Heart right ventricle (tissue), 16 donors: ENCODE measurements at regions not wholly inside any gene's neighbourhood (a gene's known extent, or its start where the extent isn't known, plus 50 kb on each side); places are given as distances from the start of the nearest gene placed in this dataset.

ENCODE experiments used
- ATAC-seq, 8 donors: fragments of 200-7000 bp; cut with Tn5 transposase; one replicate each; pipeline ENCODE4 v1.9.1; 2020; ENCODE audit warnings: mild to moderate bottlenecking in 8 of 8, moderate library complexity in 8 of 8, moderate number of reproducible peaks in 1 of 8
- DNase-seq, 2 donors: peaks; one replicate each; pipeline ENCODE4 v3.0.0-alpha.2; 2020
- H3K27ac ChIP-seq, 10 donors: fragments of 200-600 bp; sonication (generic) in 2 of 10; one replicate each; pipeline versions ENCODE4 v1.5.0 to v1.8.0; 2020 to 2022; ENCODE audit warnings: mild to moderate bottlenecking in 3 of 10
- H3K27me3 ChIP-seq, 7 donors: fragments of 200-600 bp; one replicate each; pipeline ENCODE4 v1.8.0; 2021 to 2022; ENCODE audit warnings: mild to moderate bottlenecking in 2 of 7
- H3K36me3 ChIP-seq, 9 donors: fragments of 200-600 bp; sonication (generic) in 1 of 9; one replicate each; pipeline versions ENCODE4 v1.5.0 to v1.8.0; 2020 to 2022; ENCODE audit warnings: mild to moderate bottlenecking in 2 of 9
- H3K4me1 ChIP-seq, 9 donors: fragments of 200-600 bp; sonication (generic) in 1 of 9; one replicate each; pipeline versions ENCODE4 v1.5.0 to v1.8.0; 2020 to 2022; ENCODE audit warnings: mild to moderate bottlenecking in 4 of 9
- H3K4me3 ChIP-seq, 10 donors: fragments of 200-600 bp; sonication (generic) in 2 of 10; one replicate each; pipeline versions ENCODE4 v1.5.0 to v1.8.0; 2020 to 2022; ENCODE audit warnings: mild to moderate bottlenecking in 7 of 10, moderate library complexity in 2 of 10
- H3K9me3 ChIP-seq, 11 donors: fragments of 200-600 bp in 10 of 11; sonication (generic) in 2 of 11; one replicate each; pipeline versions ENCODE4 v1.5.0 to v1.8.0; 2013 to 2022; ENCODE audit warnings: mild to moderate bottlenecking in 2 of 11, control low read depth in 1 of 11, moderate library complexity in 1 of 11
- WGBS, 2 donors: extraction: QIAGEN DNeasy Blood & Tissue Kit; methylation state at CpG; one replicate each; pipeline ENCODE4 v1.1.7; 2013; ENCODE audit warnings: inconsistent platforms in 1 of 2; 5-methylcytosine and 5-hydroxymethylcytosine counted together
- intact Hi-C, 10 donors: fragments of 100-400 bp; cut with DNase I; formaldehyde crosslinking; loops; one replicate each; pipeline versions ENCODE4 v1.11.1 to v1.14.2; 2022
- TF ChIP-seq, protein P1 (sequence below), 9 donors: fragments of 200-600 bp; sonication (generic) in 2 of 9; IDR thresholded peaks; one replicate each; pipeline versions ENCODE4 v1.5.0 to v1.8.0; 2021 to 2022; ENCODE audit warnings: antibody characterized with exemption in 9 of 9, mild to moderate bottlenecking in 5 of 9, moderate library complexity in 1 of 9
- donor health status: Arrhythmogenic right ventricular cardiomyopathy.
- donor health status: ischemic (EF 13 %, LVEDD 7.1; RV severe dilation, severe dysfunction).
- donor health status: healthy with polysubstance abuse.
- donor health status: DM: no; HTN: yes; CAD: no.
- donor health status: DM: no; HTN: no; CAD: no.
- donor health status: ischemic (EF 25% LVEDD 6.9; RV normal size, moderate dysfunction).
- donor health status: ischemic (EF 25% LVEDD 5.7; RV mildly dilated, moderate dysfunction).
- donor health status: healthy.
- donor health status: DM: yes; HTN: yes; CAD: no.
- donor health status: Ischemic cardiomyopathy.
- donor health status: ischemic (EF 35%, LVEDD 5.7; RV mildly dilated, moderate dysfunction).
- donor health status: nonischemic (EF 11% LVEDD 7.7; RV severe dilation, severe dysfunction).
- donor health status: DM: yes; HTN: yes; CAD: no.
- donor health status: PGD.
- donor health status: ischemic (EF 29% LVEDD 5.4; RV normal size, mild dysfunction).
- donor health status: nonischemic (EF 23%, LVEDD 6.1; RV moderate dilation, normal function).

DNA sequence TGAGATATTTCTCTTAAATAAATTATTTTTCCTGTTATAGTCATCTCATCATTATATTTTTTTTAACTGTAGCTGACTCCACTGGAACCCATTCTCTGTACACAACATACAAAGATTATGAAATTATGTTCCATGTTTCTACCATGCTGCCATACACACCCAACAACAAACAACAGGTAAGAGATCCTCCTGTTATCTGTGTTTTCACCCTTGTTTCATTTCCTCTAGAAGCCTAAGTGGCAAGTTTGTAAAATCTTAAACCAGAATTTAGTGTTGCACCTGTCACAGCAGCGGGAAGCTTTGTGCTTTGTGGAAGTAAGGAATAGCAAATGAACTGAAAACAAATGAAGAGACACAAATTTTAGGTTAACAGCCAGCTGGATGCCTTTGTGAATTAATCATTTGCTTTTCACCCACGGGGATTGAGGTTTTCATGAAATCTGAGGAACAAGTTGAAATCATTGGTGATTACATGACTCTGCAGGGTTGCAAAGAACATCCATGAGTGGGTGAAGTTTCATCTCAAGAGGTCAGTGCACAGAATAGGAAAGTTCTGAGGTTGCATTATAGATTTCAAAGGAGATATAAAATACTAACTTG, 273.9 kb upstream of the RGS6 start:
- no peak overlapping the region for H3K27ac ChIP-seq
- 79 to 81% methylated on average over 2 of the region's 2 CpGs for WGBS, 2 donors
- DNase-seq (no peak), ATAC-seq (no peak)
- TF ChIP-seq, protein P1, sequence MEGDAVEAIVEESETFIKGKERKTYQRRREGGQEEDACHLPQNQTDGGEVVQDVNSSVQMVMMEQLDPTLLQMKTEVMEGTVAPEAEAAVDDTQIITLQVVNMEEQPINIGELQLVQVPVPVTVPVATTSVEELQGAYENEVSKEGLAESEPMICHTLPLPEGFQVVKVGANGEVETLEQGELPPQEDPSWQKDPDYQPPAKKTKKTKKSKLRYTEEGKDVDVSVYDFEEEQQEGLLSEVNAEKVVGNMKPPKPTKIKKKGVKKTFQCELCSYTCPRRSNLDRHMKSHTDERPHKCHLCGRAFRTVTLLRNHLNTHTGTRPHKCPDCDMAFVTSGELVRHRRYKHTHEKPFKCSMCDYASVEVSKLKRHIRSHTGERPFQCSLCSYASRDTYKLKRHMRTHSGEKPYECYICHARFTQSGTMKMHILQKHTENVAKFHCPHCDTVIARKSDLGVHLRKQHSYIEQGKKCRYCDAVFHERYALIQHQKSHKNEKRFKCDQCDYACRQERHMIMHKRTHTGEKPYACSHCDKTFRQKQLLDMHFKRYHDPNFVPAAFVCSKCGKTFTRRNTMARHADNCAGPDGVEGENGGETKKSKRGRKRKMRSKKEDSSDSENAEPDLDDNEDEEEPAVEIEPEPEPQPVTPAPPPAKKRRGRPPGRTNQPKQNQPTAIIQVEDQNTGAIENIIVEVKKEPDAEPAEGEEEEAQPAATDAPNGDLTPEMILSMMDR (IDR thresholded peaks at IDR 0.05): no peak
- no peak overlapping the region for H3K4me3 ChIP-seq
- no peaks in the 10 kb centered on the region for H3K27me3 ChIP-seq
- peaks cover 0 to 21% (median 3%) of the 10 kb centered on the region in 9 donors for H3K4me1 ChIP-seq
- intact Hi-C loops: loop anchor here in 1 of 10 donors (10.0 kb wide), 1 partner anchor 124 kb away; no protein-coding TSS in a partner anchor
- H3K36me3 ChIP-seq: peaks cover 0 to 19% (median 0%) of the 10 kb centered on the region in 9 donors
- peaks cover 0 to 3% (median 0%) of the 10 kb centered on the region in 11 donors for H3K9me3 ChIP-seq

DNA sequence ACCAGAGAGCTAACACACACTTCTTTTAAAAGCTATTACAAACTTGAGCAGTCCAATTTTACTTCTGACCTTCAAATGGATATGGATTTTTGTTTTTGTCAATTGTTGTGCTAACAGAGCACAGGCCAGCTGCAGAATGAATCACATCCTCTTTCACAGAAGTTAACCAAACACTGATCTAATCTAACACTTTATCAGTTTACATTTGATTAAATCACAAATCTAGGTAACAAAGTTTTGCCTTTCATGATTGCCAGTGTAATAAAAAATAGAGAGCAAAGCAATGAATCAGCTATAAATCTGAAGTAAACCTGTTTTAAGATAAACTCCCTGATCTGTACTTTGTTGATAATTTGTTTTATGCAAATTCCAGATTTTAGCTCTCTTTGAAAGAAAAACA, 273.1 kb upstream of the RGS6 start:
- TF ChIP-seq, protein P1 (IDR thresholded peaks at IDR 0.05): no peak
- H3K4me1 ChIP-seq: peaks cover 0 to 21% (median 3%) of the 10 kb centered on the region in 9 donors
- no peak overlapping the region for H3K27ac ChIP-seq
- H3K36me3 ChIP-seq: peaks cover 0 to 19% (median 0%) of the 10 kb centered on the region in 9 donors
- H3K27me3 ChIP-seq: no peaks in the 10 kb centered on the region
- no peaks in the 10 kb centered on the region for H3K9me3 ChIP-seq
- DNase-seq (no peak), ATAC-seq (no peak)
- H3K4me3 ChIP-seq: no peak overlapping the region
- intact Hi-C loops: loop anchor here in 1 of 10 donors (10.0 kb wide), 1 partner anchor 124 kb away; no protein-coding TSS in a partner anchor

GRCh38 chr14:71661441-71661840, 270.8 kb upstream of the RGS6 start:
- peaks cover 0 to 19% (median 0%) of the 10 kb centered on the region in 9 donors for H3K36me3 ChIP-seq
- no peaks in the 10 kb centered on the region for H3K27me3 ChIP-seq
- no peak overlapping the region for H3K27ac ChIP-seq
- DNase-seq (no peak), ATAC-seq (no peak)
- TF ChIP-seq, protein P1 (IDR thresholded peaks at IDR 0.05): no peak
- peaks cover 0 to 21% (median 3%) of the 10 kb centered on the region in 9 donors for H3K4me1 ChIP-seq
- intact Hi-C loops: loop anchor here in 1 of 10 donors (10.0 kb wide), 1 partner anchor 337 kb away; the partner anchor contains the start of gene SIPA1L1
- no peaks in the 10 kb centered on the region for H3K9me3 ChIP-seq
- H3K4me3 ChIP-seq: no peak overlapping the region
- 78 to 92% methylated on average over 5 of the region's 5 CpGs for WGBS, 2 donors

GRCh38 chr14:71662291-71662790, 269.9 kb upstream of the RGS6 start:
- Histone ChIP-seq H3K27me3 (no peaks in the 10 kb centered on the region), H3K36me3 (peaks cover 0 to 19% (median 0%) of the 10 kb centered on the region in 9 donors), H3K4me3 (no peak overlapping the region), H3K9me3 (no peaks in the 10 kb centered on the region), H3K27ac (no peak overlapping the region), H3K4me1 (peaks cover 0 to 21% (median 3%) of the 10 kb centered on the region in 9 donors)
- TF ChIP-seq, protein P1 (IDR thresholded peaks at IDR 0.05): no peak
- intact Hi-C loops: loop anchor here in 1 of 10 donors (10.0 kb wide), 1 partner anchor 338 kb away; the partner anchor contains the start of gene SIPA1L1
- no peak for DNase-seq
- no peak for ATAC-seq
- WGBS, 2 donors: 98 to 99% methylated on average over 4 of the region's 4 CpGs
